NCI-H2081 treated with DMSO at 0.1 percent for 48 hours (cell line): ENCODE measurements at regions not wholly inside any gene's neighbourhood (a gene's known extent, or its start where the extent isn't known, plus 50 kb on each side); places are given as distances from the start of the nearest gene placed in this dataset.

Experiments used
- DNase-seq: peaks from one replicate; lab custom pipeline; 2025; lab: John Stamatoyannopoulos, UW

GRCh38 chr4:22870847-22871449, 178.2 kb downstream of the GBA3 start:
- DNase-seq: no peak

- DNase-seq: no peak
Observed at GRCh38 chr4:22869235-22869634, 176.5 kb downstream of the GBA3 start.
